ENCODE measurements at regions not wholly inside any gene's neighbourhood (a gene's known extent, or its start where the extent isn't known, plus 50 kb on each side); places are given as distances from the start of the nearest gene placed in this dataset.

DNA sequence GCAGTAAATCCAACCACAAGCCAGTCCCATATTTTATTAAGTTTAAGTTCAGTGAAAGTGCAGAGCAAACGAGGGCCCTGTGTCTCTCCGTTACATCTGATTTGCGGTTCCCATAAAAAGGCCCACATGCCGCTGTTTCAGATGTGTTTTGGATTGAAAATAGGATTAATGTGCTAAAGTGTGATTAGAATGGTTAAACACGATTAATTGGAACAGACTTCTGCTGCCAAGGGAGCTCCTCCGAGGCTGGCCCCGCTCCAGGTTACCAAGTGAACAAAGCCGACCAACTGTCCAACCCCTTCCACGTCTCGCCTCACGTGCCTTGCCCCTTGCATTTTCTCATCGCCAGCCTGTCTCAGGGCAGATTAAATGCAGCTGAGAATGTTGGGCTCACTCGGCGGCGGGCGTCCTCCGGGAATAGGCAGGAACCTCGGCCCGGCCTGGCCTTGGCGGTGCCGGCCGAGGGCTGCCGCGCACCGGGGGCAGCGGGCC, 166.5 kb upstream of the GSC start:
- H3K9me3 Mint-ChIP-seq, result no peaks in the 10 kb centered on the region
- no peak overlapping the region for H3K27ac Mint-ChIP-seq
- Histone ChIP-seq H3K4me3 (ENCODE audit: low read length) (no peak overlapping the region), H3K27ac (ENCODE audit: low read length) (no peak overlapping the region), H3K27me3 (ENCODE audit: control insufficient read depth, insufficient read depth, low read length) (no peaks in the 10 kb centered on the region), H3K36me3 (ENCODE audit: control insufficient read depth, insufficient read depth, low read length) (no peaks in the 10 kb centered on the region), H3K4me1 (ENCODE audit: control insufficient read depth, insufficient read depth, low read length) (peaks cover 11% of the 10 kb centered on the region), H3K9me3 (ENCODE audit: control insufficient read depth, insufficient read depth, low read length) (no peaks in the 10 kb centered on the region)
- no peak overlapping the region for H3K4me3 Mint-ChIP-seq
- ATAC-seq (no peak), DNase-seq (no peak)
- peaks cover 0 to 5% of the 10 kb centered on the region in 2 donors for H3K27me3 Mint-ChIP-seq (ENCODE audit: low read depth in 2 of 2)
- 92% methylated on average over 26 of the region's 26 CpGs for WGBS (ENCODE audit: insufficient coverage)
- TF ChIP-seq, protein P1, sequence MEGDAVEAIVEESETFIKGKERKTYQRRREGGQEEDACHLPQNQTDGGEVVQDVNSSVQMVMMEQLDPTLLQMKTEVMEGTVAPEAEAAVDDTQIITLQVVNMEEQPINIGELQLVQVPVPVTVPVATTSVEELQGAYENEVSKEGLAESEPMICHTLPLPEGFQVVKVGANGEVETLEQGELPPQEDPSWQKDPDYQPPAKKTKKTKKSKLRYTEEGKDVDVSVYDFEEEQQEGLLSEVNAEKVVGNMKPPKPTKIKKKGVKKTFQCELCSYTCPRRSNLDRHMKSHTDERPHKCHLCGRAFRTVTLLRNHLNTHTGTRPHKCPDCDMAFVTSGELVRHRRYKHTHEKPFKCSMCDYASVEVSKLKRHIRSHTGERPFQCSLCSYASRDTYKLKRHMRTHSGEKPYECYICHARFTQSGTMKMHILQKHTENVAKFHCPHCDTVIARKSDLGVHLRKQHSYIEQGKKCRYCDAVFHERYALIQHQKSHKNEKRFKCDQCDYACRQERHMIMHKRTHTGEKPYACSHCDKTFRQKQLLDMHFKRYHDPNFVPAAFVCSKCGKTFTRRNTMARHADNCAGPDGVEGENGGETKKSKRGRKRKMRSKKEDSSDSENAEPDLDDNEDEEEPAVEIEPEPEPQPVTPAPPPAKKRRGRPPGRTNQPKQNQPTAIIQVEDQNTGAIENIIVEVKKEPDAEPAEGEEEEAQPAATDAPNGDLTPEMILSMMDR (IDR thresholded peaks at IDR 0.05), result no peak
- no peaks in the 10 kb centered on the region for H3K4me1 Mint-ChIP-seq
- intact Hi-C loops (cut with micrococcal nuclease), result no loop called here
- no peaks in the 10 kb centered on the region for H3K36me3 Mint-ChIP-seq

DNA sequence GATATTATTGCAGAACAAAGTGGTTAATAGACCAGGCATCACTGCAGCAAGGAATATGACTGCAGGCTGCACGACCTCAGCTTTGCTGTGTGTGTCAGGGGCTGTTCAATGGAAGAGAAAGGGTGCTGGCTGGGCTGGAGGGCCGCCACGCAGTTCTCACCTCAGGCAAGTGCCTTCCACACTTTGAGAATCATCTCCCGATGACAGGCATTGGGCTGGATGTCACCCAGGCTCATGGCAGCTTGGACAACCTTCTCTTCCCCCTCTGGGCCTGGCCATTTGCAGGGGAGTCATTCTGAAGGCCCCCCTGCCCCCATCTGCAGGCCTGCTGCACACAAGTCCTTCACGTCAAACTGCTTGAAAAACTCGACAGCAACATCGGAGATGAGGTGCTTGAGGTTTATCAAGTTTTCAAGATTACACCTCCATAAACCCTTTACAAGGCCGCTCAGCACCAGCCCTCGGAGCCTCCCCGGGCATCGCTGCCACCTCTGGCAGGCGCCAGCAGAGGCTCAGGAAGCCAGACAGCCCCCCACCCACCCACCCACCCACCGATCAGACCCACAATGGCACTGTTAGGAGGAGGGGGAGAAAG, 165.9 kb upstream of the GSC start:
- DNase-seq (no peak), ATAC-seq (peak; percentile 40 to 80 (median 50))
- Histone ChIP-seq H3K27me3 (ENCODE audit: control insufficient read depth, insufficient read depth, low read length) (no peaks in the 10 kb centered on the region), H3K4me3 (ENCODE audit: low read length) (no peak overlapping the region), H3K36me3 (ENCODE audit: control insufficient read depth, insufficient read depth, low read length) (no peaks in the 10 kb centered on the region), H3K9me3 (ENCODE audit: control insufficient read depth, insufficient read depth, low read length) (no peaks in the 10 kb centered on the region), H3K27ac (ENCODE audit: low read length) (no peak overlapping the region), H3K4me1 (ENCODE audit: control insufficient read depth, insufficient read depth, low read length) (peaks cover 5% of the 10 kb centered on the region)
- Mint-ChIP-seq H3K36me3 (no peaks in the 10 kb centered on the region), H3K4me3 (no peak overlapping the region), H3K27ac (no peak overlapping the region), H3K9me3 (no peaks in the 10 kb centered on the region), H3K27me3 (ENCODE audit: low read depth in 2 of 2) (peaks cover 0 to 5% of the 10 kb centered on the region in 2 donors), H3K4me1 (no peaks in the 10 kb centered on the region)
- intact Hi-C loops (cut with micrococcal nuclease), result no loop called here
- TF ChIP-seq, protein P1 (IDR thresholded peaks at IDR 0.05), result no peak
- 72% methylated on average over 7 of the region's 13 CpGs for whole genome bisulfite sequencing (ENCODE audit: insufficient coverage)

DNA sequence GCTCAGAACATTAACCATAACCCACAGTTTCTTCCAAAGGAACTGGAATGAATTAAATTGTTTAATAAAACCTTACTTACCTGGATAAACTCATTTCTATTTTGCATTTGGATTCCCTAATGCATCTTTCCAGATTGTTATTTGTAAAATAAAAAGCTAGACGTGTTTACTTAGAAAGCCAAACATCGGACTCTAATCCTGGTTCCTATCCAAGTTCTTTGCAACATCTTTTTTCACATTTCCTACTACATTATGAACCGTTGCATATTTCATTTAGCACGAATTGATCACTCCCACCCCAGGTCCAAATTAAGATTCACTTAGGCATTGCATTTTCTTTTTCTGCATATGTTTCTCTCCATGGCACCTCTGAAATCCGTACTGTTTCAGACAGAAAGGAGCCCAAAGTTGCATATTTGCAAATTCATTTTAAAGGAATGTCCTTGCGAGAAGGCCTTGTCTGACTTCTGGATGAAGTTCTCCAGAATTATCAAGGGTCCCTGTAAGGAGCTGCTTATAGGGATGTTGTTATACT, 164.4 kb upstream of the GSC start:
- WGBS (ENCODE audit: insufficient coverage), result 86% methylated on average over 6 of the region's 6 CpGs
- H3K4me3 Mint-ChIP-seq, result no peak overlapping the region

More for the DNA sequence above, 164.4 kb upstream of the GSC start:
- Mint-ChIP-seq H3K9me3 (no peaks in the 10 kb centered on the region), H3K27me3 (ENCODE audit: low read depth in 2 of 2) (peaks cover 0 to 5% of the 10 kb centered on the region in 2 donors), H3K27ac (no peak overlapping the region), H3K36me3 (no peaks in the 10 kb centered on the region), H3K4me1 (no peaks in the 10 kb centered on the region)
- Histone ChIP-seq H3K36me3 (ENCODE audit: control insufficient read depth, insufficient read depth, low read length) (no peaks in the 10 kb centered on the region), H3K9me3 (ENCODE audit: control insufficient read depth, insufficient read depth, low read length) (no peaks in the 10 kb centered on the region), H3K4me3 (ENCODE audit: low read length) (no peak overlapping the region), H3K27ac (ENCODE audit: low read length) (no peak overlapping the region), H3K27me3 (ENCODE audit: control insufficient read depth, insufficient read depth, low read length) (no peaks in the 10 kb centered on the region), H3K4me1 (ENCODE audit: control insufficient read depth, insufficient read depth, low read length) (no peaks in the 10 kb centered on the region)
- ATAC-seq (no peak), DNase-seq (no peak)
- intact Hi-C loops (cut with micrococcal nuclease), result no loop called here
- TF ChIP-seq, protein P1 (IDR thresholded peaks at IDR 0.05), result no peak
